Parathyroid adenoma (tissue), 2 donors: ENCODE measurements at regions not wholly inside any gene's neighbourhood (a gene's known extent, or its start where the extent isn't known, plus 50 kb on each side); places are given as distances from the start of the nearest gene placed in this dataset.

ENCODE experiments used
- H2AFZ ChIP-seq: fragments of 300-600 bp; sonication (generic); one replicate; pipeline ENCODE4 v1.7.0; 2017; ENCODE audit warnings: antibody characterized with exemption, mild to moderate bottlenecking
- H3K27ac ChIP-seq: fragments of 300-600 bp; sonication (generic); one replicate; pipeline ENCODE4 v1.7.0; 2017
- H3K27me3 ChIP-seq: fragments of 300-600 bp; sonication (generic); one replicate; pipeline ENCODE4 v1.7.0; 2017; ENCODE audit warnings: low read length; ENCODE audit not compliant: control insufficient read depth, insufficient read depth
- H3K36me3 ChIP-seq: fragments of 300-600 bp; sonication (generic); one replicate; pipeline ENCODE4 v1.7.0; 2017; ENCODE audit warnings: low read length; ENCODE audit not compliant: control insufficient read depth, insufficient read depth
- H3K4me1 ChIP-seq: fragments of 300-600 bp; sonication (generic); one replicate; pipeline ENCODE4 v1.7.0; 2017; ENCODE audit warnings: control low read depth
- H3K4me2 ChIP-seq: fragments of 300-600 bp; sonication (generic); one replicate; pipeline ENCODE4 v1.7.0; 2017; ENCODE audit warnings: low read length
- H3K4me3 ChIP-seq: fragments of 300-600 bp; sonication (generic); one replicate; pipeline ENCODE4 v1.7.0; 2017; ENCODE audit warnings: low read depth, low read length
- H3K79me2 ChIP-seq: fragments of 300-600 bp; sonication (generic); one replicate; pipeline ENCODE4 v1.7.0; 2017; ENCODE audit warnings: control low read depth
- H3K9ac ChIP-seq: fragments of 300-600 bp; sonication (generic); one replicate; pipeline ENCODE4 v1.7.0; 2017; ENCODE audit warnings: mild to moderate bottlenecking
- H3K9me3 ChIP-seq: fragments of 300-600 bp; sonication (generic); one replicate; pipeline ENCODE4 v1.7.0; 2017; ENCODE audit warnings: low read length; ENCODE audit not compliant: control insufficient read depth
- TF ChIP-seq, protein P1 (sequence below): fragments of 300-600 bp; sonication (generic); IDR thresholded peaks from one replicate; pipeline ENCODE4 v1.7.0; 2017; ENCODE audit warnings: antibody characterized with exemption, mild to moderate bottlenecking
- donor health status: primary hyperparathyroidism.

GRCh38 chr6:146923205-146923833 is 280.9 kb upstream of the STXBP5 start:
- H3K27ac ChIP-seq, result peak overlapping the region; percentile 33
- H3K4me2 ChIP-seq, result no peak overlapping the region
- H3K9ac ChIP-seq, result no peak overlapping the region
- H3K9me3 ChIP-seq, result no peaks in the 10 kb centered on the region
- no peaks in the 10 kb centered on the region for H3K27me3 ChIP-seq
- no peaks in the 10 kb centered on the region for H3K79me2 ChIP-seq
- H3K36me3 ChIP-seq, result no peaks in the 10 kb centered on the region
- H2AFZ ChIP-seq, result peak overlapping the region; percentile 18
- TF ChIP-seq, protein P1, sequence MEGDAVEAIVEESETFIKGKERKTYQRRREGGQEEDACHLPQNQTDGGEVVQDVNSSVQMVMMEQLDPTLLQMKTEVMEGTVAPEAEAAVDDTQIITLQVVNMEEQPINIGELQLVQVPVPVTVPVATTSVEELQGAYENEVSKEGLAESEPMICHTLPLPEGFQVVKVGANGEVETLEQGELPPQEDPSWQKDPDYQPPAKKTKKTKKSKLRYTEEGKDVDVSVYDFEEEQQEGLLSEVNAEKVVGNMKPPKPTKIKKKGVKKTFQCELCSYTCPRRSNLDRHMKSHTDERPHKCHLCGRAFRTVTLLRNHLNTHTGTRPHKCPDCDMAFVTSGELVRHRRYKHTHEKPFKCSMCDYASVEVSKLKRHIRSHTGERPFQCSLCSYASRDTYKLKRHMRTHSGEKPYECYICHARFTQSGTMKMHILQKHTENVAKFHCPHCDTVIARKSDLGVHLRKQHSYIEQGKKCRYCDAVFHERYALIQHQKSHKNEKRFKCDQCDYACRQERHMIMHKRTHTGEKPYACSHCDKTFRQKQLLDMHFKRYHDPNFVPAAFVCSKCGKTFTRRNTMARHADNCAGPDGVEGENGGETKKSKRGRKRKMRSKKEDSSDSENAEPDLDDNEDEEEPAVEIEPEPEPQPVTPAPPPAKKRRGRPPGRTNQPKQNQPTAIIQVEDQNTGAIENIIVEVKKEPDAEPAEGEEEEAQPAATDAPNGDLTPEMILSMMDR, result no peak
- peaks cover 31% of the 10 kb centered on the region for H3K4me1 ChIP-seq
- no peak overlapping the region for H3K4me3 ChIP-seq

DNA sequence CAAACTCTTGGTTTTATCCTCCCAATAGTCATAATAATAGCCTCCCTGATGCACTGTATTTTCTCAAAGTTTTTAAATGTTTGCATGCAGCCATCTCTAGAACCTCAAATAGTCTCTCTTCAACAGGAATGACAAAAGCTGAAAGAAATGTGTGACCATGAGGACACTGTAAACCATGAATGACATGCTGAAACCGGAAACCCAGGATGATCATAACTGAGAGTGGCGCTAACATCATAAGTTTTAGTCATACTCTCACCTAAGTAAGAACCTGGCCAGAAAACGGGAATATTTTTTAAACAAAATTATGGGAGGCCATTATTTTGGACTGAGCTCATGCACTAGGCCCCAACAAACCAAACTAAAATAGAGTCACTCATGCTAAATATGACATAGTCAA is 278.4 kb upstream of the STXBP5 start:
- Histone ChIP-seq H3K27me3 (no peaks in the 10 kb centered on the region), H3K36me3 (no peaks in the 10 kb centered on the region), H2AFZ (peak overlapping the region; percentile 44), H3K9ac (no peak overlapping the region), H3K79me2 (no peaks in the 10 kb centered on the region), H3K4me2 (no peak overlapping the region), H3K9me3 (no peaks in the 10 kb centered on the region), H3K27ac (peak overlapping the region; percentile 58), H3K4me1 (peaks cover 31% of the 10 kb centered on the region), H3K4me3 (no peak overlapping the region)
- TF ChIP-seq, protein P1, result no peak

- TF ChIP-seq, protein P1, result no peak
- Histone ChIP-seq H3K36me3 (no peaks in the 10 kb centered on the region), H3K4me2 (no peak overlapping the region), H3K9ac (no peak overlapping the region), H3K27ac (no peak overlapping the region), H3K4me1 (peaks cover 32% of the 10 kb centered on the region), H2AFZ (no peak overlapping the region), H3K4me3 (no peak overlapping the region), H3K9me3 (no peaks in the 10 kb centered on the region), H3K79me2 (no peaks in the 10 kb centered on the region), H3K27me3 (no peaks in the 10 kb centered on the region)
These were observed 275.7 kb upstream of the STXBP5 start for GRCh38 chr6:146928503-146928902.

DNA sequence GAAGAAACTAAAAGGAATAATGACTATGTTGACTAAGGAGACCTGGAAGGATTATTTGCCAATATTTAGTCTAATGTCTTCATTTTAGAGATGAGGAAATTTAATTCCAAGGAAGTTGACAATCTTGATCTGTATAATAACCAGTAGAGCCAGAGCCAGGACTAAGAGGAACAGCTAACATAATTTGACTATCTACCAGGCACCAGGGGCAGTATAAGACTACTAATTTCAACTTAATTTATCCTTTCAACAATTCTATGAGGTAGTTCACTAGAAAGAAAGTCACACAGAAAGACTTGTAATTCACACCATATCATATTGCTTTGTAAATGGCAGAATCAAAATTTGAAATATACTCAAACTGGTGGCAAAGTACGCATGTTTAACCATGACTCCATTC is 273.0 kb upstream of the STXBP5 start:
- H2AFZ ChIP-seq, result no peak overlapping the region
- no peak overlapping the region for H3K27ac ChIP-seq
- H3K9me3 ChIP-seq, result no peaks in the 10 kb centered on the region
- H3K4me2 ChIP-seq, result no peak overlapping the region
- no peak overlapping the region for H3K9ac ChIP-seq
- H3K4me3 ChIP-seq, result no peak overlapping the region
- no peaks in the 10 kb centered on the region for H3K27me3 ChIP-seq
- peaks cover 38% of the 10 kb centered on the region for H3K4me1 ChIP-seq
- TF ChIP-seq, protein P1, result no peak
- H3K36me3 ChIP-seq, result no peaks in the 10 kb centered on the region
- H3K79me2 ChIP-seq, result no peaks in the 10 kb centered on the region

- H3K27me3 ChIP-seq, result no peaks in the 10 kb centered on the region
- no peak overlapping the region for H2AFZ ChIP-seq
- H3K4me3 ChIP-seq, result no peak overlapping the region
- H3K27ac ChIP-seq, result no peak overlapping the region
- H3K4me1 ChIP-seq, result peaks cover 22% of the 10 kb centered on the region
- no peak overlapping the region for H3K4me2 ChIP-seq
- TF ChIP-seq, protein P1, result no peak
- no peaks in the 10 kb centered on the region for H3K36me3 ChIP-seq
- no peaks in the 10 kb centered on the region for H3K79me2 ChIP-seq
- H3K9ac ChIP-seq, result no peak overlapping the region
- no peaks in the 10 kb centered on the region for H3K9me3 ChIP-seq
These were observed 266.9 kb upstream of the STXBP5 start for GRCh38 chr6:146937316-146937715.
